DOHH2 (cell line): ENCODE measurements at regions not wholly inside any gene's neighbourhood (a gene's known extent, or its start where the extent isn't known, plus 50 kb on each side); places are given as distances from the start of the nearest gene placed in this dataset.

Source experiments
- CTCF ChIP-seq: fragments of 200-600 bp; sonication (generic); IDR thresholded peaks from one replicate; pipeline ENCODE4 v1.5.1; 2014; ENCODE audit warnings: antibody characterized with exemption, mild to moderate bottlenecking, low read depth, low read length; ENCODE audit not compliant: poor library complexity, severe bottlenecking
- EZH2phosphoT487 ChIP-seq: fragments of 200-600 bp; sonication (generic); IDR thresholded peaks from 2 replicates; pipeline ENCODE4 v1.6.1; 2017; ENCODE audit warnings: borderline replicate concordance, mild to moderate bottlenecking, antibody characterized with exemption, low read length, moderate library complexity, mixed read lengths

GRCh38 chr6:102562713-102563112 is 1169.2 kb downstream of the GRIK2 start:
- TF ChIP-seq CTCF: no peak
- no peak for TF ChIP-seq EZH2phosphoT487
